ENCODE measurements at regions not wholly inside any gene's neighbourhood (a gene's known extent, or its start where the extent isn't known, plus 50 kb on each side); places are given as distances from the start of the nearest gene placed in this dataset.

- DNase-seq (ENCODE audit: low read depth, low spot score) (no peak), ATAC-seq (no peak)
- ChIA-PET POLR2A (no interaction called here), CTCF (no interaction called here)
- peaks cover 9% of the 10 kb centered on the region for H3K27me3 ChIP-seq (ENCODE audit: control insufficient read depth, insufficient read depth, low read length)
- H3K36me3 ChIP-seq (ENCODE audit: control insufficient read depth, insufficient read depth, low read length): no peaks in the 10 kb centered on the region
- H3K4me3 ChIP-seq (ENCODE audit: low read depth in 2 of 2, low read length in 2 of 2): no peak overlapping the region
- in situ Hi-C loops (cut with HindIII; ENCODE audit: low pct_unique_long_range_greater_than_20kb, low sequenced_read_pairs) (no loop called here), intact Hi-C loops (cut with micrococcal nuclease; ENCODE audit: unreplicated experiment) (no loop called here)
- TF ChIP-seq POLR2AphosphoS5 (IDR thresholded peaks at IDR 0.05; ENCODE audit: low read depth, low read length) (no peak), CTCF (IDR thresholded peaks at IDR 0.05) (no peak), TCF7L2 (IDR thresholded peaks at IDR 0.05; ENCODE audit: low read depth, low read length) (no peak), SIN3A (IDR thresholded peaks at IDR 0.05; ENCODE audit: borderline replicate concordance, insufficient read depth, low read depth, low read length) (no peak)
- TF ChIP-seq, protein P1, sequence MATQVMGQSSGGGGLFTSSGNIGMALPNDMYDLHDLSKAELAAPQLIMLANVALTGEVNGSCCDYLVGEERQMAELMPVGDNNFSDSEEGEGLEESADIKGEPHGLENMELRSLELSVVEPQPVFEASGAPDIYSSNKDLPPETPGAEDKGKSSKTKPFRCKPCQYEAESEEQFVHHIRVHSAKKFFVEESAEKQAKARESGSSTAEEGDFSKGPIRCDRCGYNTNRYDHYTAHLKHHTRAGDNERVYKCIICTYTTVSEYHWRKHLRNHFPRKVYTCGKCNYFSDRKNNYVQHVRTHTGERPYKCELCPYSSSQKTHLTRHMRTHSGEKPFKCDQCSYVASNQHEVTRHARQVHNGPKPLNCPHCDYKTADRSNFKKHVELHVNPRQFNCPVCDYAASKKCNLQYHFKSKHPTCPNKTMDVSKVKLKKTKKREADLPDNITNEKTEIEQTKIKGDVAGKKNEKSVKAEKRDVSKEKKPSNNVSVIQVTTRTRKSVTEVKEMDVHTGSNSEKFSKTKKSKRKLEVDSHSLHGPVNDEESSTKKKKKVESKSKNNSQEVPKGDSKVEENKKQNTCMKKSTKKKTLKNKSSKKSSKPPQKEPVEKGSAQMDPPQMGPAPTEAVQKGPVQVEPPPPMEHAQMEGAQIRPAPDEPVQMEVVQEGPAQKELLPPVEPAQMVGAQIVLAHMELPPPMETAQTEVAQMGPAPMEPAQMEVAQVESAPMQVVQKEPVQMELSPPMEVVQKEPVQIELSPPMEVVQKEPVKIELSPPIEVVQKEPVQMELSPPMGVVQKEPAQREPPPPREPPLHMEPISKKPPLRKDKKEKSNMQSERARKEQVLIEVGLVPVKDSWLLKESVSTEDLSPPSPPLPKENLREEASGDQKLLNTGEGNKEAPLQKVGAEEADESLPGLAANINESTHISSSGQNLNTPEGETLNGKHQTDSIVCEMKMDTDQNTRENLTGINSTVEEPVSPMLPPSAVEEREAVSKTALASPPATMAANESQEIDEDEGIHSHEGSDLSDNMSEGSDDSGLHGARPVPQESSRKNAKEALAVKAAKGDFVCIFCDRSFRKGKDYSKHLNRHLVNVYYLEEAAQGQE (IDR thresholded peaks at IDR 0.05; ENCODE audit: insufficient read depth in 1 of 2, low read depth in 2 of 2, low read length in 1 of 2): no peak
- no peaks in the 10 kb centered on the region for H3K9me3 ChIP-seq (ENCODE audit: control insufficient read depth, insufficient read depth, low read depth, low read length)
- no peak overlapping the region for H3K27ac ChIP-seq (ENCODE audit: low read length)
- H3K4me1 ChIP-seq (ENCODE audit: control insufficient read depth, insufficient read depth, low read length): no peaks in the 10 kb centered on the region
- no TSS peak for BruUV-seq (replicated peaks)
Measured at GRCh38 chr11:112565551-112565950, 304.9 kb upstream of the PLET1 start.

- ChIA-PET POLR2A (no interaction called here), CTCF (no interaction called here)
- peaks cover 9% of the 10 kb centered on the region for H3K27me3 ChIP-seq (ENCODE audit: control insufficient read depth, insufficient read depth, low read length)
- H3K4me3 ChIP-seq (ENCODE audit: low read depth in 2 of 2, low read length in 2 of 2): no peak overlapping the region
- in situ Hi-C loops (cut with HindIII; ENCODE audit: low pct_unique_long_range_greater_than_20kb, low sequenced_read_pairs) (no loop called here), intact Hi-C loops (cut with micrococcal nuclease; ENCODE audit: unreplicated experiment) (no loop called here)
- no peaks in the 10 kb centered on the region for H3K36me3 ChIP-seq (ENCODE audit: control insufficient read depth, insufficient read depth, low read length)
- no TSS peak for BruUV-seq (replicated peaks)
- no peaks in the 10 kb centered on the region for H3K9me3 ChIP-seq (ENCODE audit: control insufficient read depth, insufficient read depth, low read depth, low read length)
- TF ChIP-seq POLR2AphosphoS5 (IDR thresholded peaks at IDR 0.05; ENCODE audit: low read depth, low read length) (no peak), CTCF (IDR thresholded peaks at IDR 0.05) (no peak), TCF7L2 (IDR thresholded peaks at IDR 0.05; ENCODE audit: low read depth, low read length) (no peak)
- TF ChIP-seq, protein P1 (IDR thresholded peaks at IDR 0.05; ENCODE audit: insufficient read depth in 1 of 2, low read depth in 2 of 2, low read length in 1 of 2): no peak
- DNase-seq (ENCODE audit: low read depth, low spot score) (no peak), ATAC-seq (no peak)
- no peak overlapping the region for H3K27ac ChIP-seq (ENCODE audit: low read length)
- no peaks in the 10 kb centered on the region for H3K4me1 ChIP-seq (ENCODE audit: control insufficient read depth, insufficient read depth, low read length)
Measured at GRCh38 chr11:112566124-112566523, 305.5 kb upstream of the PLET1 start.
